DND-41 (cell line): ENCODE measurements at regions not wholly inside any gene's neighbourhood (a gene's known extent, or its start where the extent isn't known, plus 50 kb on each side); places are given as distances from the start of the nearest gene placed in this dataset.

Experiments used
- CTCF ChIP-seq: IDR thresholded peaks from 2 replicates; pipeline ENCODE4 v1.5.1; 2012; ENCODE audit warnings: borderline replicate concordance, low read length, moderate library complexity, mild to moderate bottlenecking; ENCODE audit not compliant: poor library complexity, severe bottlenecking; ENCODE audit errors: extremely low read depth
- EZH2 ChIP-seq: IDR thresholded peaks from 3 replicates; pipeline ENCODE4 v1.6.1; 2012; ENCODE audit warnings: borderline replicate concordance, low read depth, mild to moderate bottlenecking, moderate library complexity, low read length, inconsistent platforms; ENCODE audit not compliant: severe bottlenecking

GRCh38 chr6:139914910-139915309 is 540.5 kb upstream of the CITED2 start:
- TF ChIP-seq CTCF (no peak), EZH2 (no peak)
